Stomach (tissue), 8 donors: ENCODE measurements at regions not wholly inside any gene's neighbourhood (a gene's known extent, or its start where the extent isn't known, plus 50 kb on each side); places are given as distances from the start of the nearest gene placed in this dataset.

ENCODE experiments used
- DNase-seq, 2 donors: peaks; one replicate each; pipeline versions ENCODE4 v3.0.0 to v3.0.0-alpha.2; 2013 to 2019
- H3K27ac ChIP-seq, 5 donors: fragments of 200-600 bp in 4 of 5; sonication (generic) in 4 of 5; one replicate each; pipeline ENCODE4 v1.5.1; 2013 to 2019; ENCODE audit warnings: mild to moderate bottlenecking in 1 of 5, moderate library complexity in 1 of 5
- H3K27me3 ChIP-seq, 3 donors: fragments of 200-600 bp; sonication (generic); one replicate each; pipeline ENCODE4 v1.5.1; 2017 to 2019; ENCODE audit warnings: mixed run types in 1 of 3
- H3K36me3 ChIP-seq, 4 donors: fragments of 200-600 bp; sonication (generic); 1 replicate in 3 of 4; 2 replicates in 1 of 4; pipeline ENCODE4 v1.5.1; 2016 to 2019
- H3K4me1 ChIP-seq, 4 donors: fragments of 200-600 bp; sonication (generic); one replicate each; pipeline ENCODE4 v1.5.1; 2016 to 2019
- H3K4me3 ChIP-seq, 4 donors: fragments of 200-600 bp; sonication (generic) in 3 of 4; one replicate each; pipeline ENCODE4 v1.5.1; 2016 to 2019; ENCODE audit warnings: mild to moderate bottlenecking in 1 of 4
- H3K9me3 ChIP-seq, 4 donors: fragments of 200-600 bp; sonication (generic); one replicate each; pipeline ENCODE4 v1.5.1; 2016 to 2019
- EP300 ChIP-seq: sonication (generic); formaldehyde crosslinking; IDR thresholded peaks from one replicate; pipeline ENCODE4 v1.6.1; 2017; ENCODE audit warnings: antibody characterized with exemption
- POLR2A ChIP-seq, 4 donors: fragments of 450-650 bp; IDR thresholded peaks; one replicate each; pipeline ENCODE4 v1.6.1; 2016; ENCODE audit warnings: antibody characterized with exemption in 4 of 4, control low read depth in 2 of 4, mild to moderate bottlenecking in 1 of 4, moderate library complexity in 1 of 4
- POLR2AphosphoS5 ChIP-seq, 3 donors: sonication (generic); formaldehyde crosslinking; IDR thresholded peaks; one replicate each; pipeline ENCODE4 v1.6.1; 2016; ENCODE audit warnings: antibody characterized with exemption in 3 of 3
- WGBS, 5 donors: extraction: QIAGEN DNeasy Blood & Tissue Kit in 3 of 5; methylation state at CpG; one replicate each; pipeline versions ENCODE4 v1.1.5 to v1.1.7; 2013 to 2018; 5-methylcytosine and 5-hydroxymethylcytosine counted together
- intact Hi-C: fragments of 100-400 bp; cut with DNase I; formaldehyde crosslinking; loops from one replicate; pipeline ENCODE4 v1.15.1; 2023; ENCODE audit warnings: low total_unique reads
- TF ChIP-seq, protein P1 (sequence below), 7 experiments: fragments of 450-650 bp in 4 of 7; fragments of 200-600 bp in 3 of 7; sonication (generic) in 3 of 7; IDR thresholded peaks; one replicate each; pipeline ENCODE4 v1.5.1; 2016 to 2019; ENCODE audit warnings: antibody characterized with exemption in 7 of 7, control low read depth in 2 of 7, mild to moderate bottlenecking in 1 of 7
- donor health status: healthy with polysubstance abuse.
- donor health status: Bipolar disorder and iron deficiency.
- donor health status: healthy.

DNA sequence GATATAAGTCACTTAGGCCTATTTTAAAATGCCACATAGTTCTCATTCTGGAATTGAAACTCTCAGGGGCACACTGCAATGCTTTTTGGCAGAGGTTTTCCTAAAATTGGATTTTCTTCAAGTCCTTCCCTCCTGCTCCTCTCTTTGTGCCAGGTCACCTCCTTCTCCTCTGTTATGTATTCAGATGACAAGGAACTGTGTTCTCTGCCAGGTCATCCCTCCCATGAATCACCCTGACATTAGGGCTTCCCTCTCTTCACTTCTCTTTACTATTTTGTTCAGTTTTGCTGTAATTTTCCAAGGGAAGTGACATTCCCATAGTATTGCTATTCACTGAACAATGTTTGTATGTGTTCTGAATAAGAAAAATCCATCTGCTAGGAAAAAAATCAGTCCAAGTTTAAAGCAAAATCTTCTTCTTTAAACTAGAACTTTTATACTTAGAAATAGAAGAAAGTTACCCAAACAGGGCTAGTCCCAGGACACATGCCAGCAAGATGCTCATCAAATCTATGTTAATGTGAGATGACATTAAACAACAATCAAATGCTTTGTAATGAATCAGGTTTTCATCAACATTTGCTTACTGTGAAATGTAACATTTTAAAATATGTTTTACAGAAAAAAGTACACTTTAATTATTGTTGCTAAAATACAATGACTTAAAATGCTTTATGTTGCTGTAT is 461.1 kb downstream of the MMUT start:
- no peak overlapping the region for H3K27ac ChIP-seq
- no peak overlapping the region for H3K4me3 ChIP-seq
- no peaks in the 10 kb centered on the region for H3K9me3 ChIP-seq
- TF ChIP-seq, protein P1, sequence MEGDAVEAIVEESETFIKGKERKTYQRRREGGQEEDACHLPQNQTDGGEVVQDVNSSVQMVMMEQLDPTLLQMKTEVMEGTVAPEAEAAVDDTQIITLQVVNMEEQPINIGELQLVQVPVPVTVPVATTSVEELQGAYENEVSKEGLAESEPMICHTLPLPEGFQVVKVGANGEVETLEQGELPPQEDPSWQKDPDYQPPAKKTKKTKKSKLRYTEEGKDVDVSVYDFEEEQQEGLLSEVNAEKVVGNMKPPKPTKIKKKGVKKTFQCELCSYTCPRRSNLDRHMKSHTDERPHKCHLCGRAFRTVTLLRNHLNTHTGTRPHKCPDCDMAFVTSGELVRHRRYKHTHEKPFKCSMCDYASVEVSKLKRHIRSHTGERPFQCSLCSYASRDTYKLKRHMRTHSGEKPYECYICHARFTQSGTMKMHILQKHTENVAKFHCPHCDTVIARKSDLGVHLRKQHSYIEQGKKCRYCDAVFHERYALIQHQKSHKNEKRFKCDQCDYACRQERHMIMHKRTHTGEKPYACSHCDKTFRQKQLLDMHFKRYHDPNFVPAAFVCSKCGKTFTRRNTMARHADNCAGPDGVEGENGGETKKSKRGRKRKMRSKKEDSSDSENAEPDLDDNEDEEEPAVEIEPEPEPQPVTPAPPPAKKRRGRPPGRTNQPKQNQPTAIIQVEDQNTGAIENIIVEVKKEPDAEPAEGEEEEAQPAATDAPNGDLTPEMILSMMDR (IDR thresholded peaks at IDR 0.05), result no peak
- TF ChIP-seq POLR2AphosphoS5 (IDR thresholded peaks at IDR 0.05) (no peak), POLR2A (IDR thresholded peaks at IDR 0.05) (no peak), EP300 (no peak)
- peaks cover 0 to 5% (median 0%) of the 10 kb centered on the region in 4 donors for H3K4me1 ChIP-seq
- no peaks in the 10 kb centered on the region for H3K36me3 ChIP-seq
- intact Hi-C loops, result no loop called here
- H3K27me3 ChIP-seq, result no peaks in the 10 kb centered on the region
- DNase-seq, result peak in 1 of 2 donors; percentile 15

DNA sequence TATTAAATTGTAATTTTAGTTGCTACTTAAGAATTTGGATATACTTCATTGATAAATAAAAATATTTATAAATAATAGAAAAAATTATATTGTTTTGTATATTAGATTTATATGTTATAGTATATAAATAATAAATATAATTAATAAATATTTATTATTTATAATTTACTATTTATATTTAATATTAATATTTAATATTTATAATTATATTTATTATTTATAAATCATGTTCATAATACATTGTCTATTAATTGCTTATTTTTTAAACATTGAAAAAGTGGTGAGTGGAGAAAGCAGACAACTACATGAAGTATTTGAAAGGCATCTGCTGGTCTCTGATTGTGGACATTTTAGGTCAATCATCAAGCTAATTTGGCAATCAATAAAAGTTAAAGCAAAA is 464.5 kb downstream of the MMUT start:
- no peaks in the 10 kb centered on the region for H3K9me3 ChIP-seq
- no peaks in the 10 kb centered on the region for H3K27me3 ChIP-seq
- H3K4me3 ChIP-seq, result no peak overlapping the region
- no peak for TF ChIP-seq EP300
- no peak for TF ChIP-seq POLR2AphosphoS5 (IDR thresholded peaks at IDR 0.05)
- TF ChIP-seq, protein P1 (IDR thresholded peaks at IDR 0.05), result no peak
- TF ChIP-seq POLR2A (IDR thresholded peaks at IDR 0.05), result no peak
- no peak for DNase-seq
- no peaks in the 10 kb centered on the region for H3K36me3 ChIP-seq
- no peak overlapping the region for H3K27ac ChIP-seq
- peaks cover 0 to 5% (median 0%) of the 10 kb centered on the region in 4 donors for H3K4me1 ChIP-seq
- intact Hi-C loops, result no loop called here

DNA sequence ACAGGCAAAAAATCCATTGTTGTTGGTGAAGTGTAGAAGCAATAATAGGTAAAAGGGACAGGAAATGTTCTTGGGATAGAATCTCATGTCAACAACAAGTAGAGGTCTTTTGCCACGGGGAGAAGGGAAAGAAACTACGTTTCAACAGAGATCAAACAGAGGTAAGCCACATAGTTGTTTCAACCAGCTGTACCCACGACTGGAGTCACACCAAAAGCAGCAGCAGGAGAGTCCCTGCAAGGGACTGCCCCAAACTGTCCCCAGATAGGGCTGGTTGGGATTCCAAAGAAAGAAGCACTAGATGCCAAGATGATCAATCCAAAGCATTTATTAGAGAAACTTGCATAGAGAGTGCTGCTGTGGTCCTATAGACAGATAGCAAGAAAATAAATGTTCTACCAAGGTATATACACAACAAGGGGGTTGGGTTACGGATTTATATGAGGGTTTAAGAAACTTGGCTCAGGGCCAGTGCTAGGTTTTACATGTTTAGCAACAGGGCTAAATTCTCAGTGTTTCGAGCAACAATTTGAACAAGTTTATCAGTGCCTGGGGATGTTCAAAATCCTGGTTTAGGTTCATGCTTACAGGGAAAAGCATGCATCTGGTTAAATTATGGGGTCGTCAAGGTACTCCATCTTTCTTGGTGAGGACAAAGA is 466.5 kb downstream of the MMUT start:
- DNase-seq, result no peak
- Histone ChIP-seq H3K36me3 (no peaks in the 10 kb centered on the region), H3K4me3 (no peak overlapping the region), H3K4me1 (peaks cover 0 to under 1% (median 0%) of the 10 kb centered on the region in 4 donors), H3K27me3 (no peaks in the 10 kb centered on the region), H3K27ac (no peak overlapping the region), H3K9me3 (no peaks in the 10 kb centered on the region)
- TF ChIP-seq POLR2AphosphoS5 (IDR thresholded peaks at IDR 0.05) (no peak), EP300 (no peak), POLR2A (IDR thresholded peaks at IDR 0.05) (no peak)
- TF ChIP-seq, protein P1 (IDR thresholded peaks at IDR 0.05), result no peak
- WGBS, 5 donors, result 46 to 65% (median 51%) methylated on average over 6 of the region's 6 CpGs
- intact Hi-C loops, result no loop called here

DNA sequence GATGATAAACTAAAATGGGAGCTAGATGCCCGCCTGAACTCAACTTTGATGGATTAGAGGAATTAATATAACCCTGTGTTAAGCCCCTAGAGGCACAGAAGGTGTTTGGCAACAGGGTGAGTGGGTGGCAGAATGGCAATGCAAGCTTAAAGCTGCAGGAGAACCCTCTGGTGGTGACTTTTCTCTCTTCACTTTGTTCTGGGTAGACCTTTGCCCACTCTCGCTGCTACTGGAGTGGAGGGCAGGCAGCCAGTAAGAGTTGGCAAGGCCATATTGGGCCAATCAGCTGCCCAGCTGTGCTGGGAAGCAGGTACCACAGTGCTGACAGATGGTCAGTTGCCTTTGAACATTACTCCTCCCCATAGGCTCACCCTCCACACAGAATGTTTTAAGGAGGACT is 468.2 kb downstream of the MMUT start:
- H3K27me3 ChIP-seq, result no peaks in the 10 kb centered on the region
- 43 to 71% (median 46%) methylated on average over 2 of the region's 2 CpGs for WGBS, 5 donors
- intact Hi-C loops, result no loop called here
- H3K27ac ChIP-seq, result no peak overlapping the region
- no peak for DNase-seq
- no peaks in the 10 kb centered on the region for H3K36me3 ChIP-seq
- no peak for TF ChIP-seq POLR2A (IDR thresholded peaks at IDR 0.05)
- TF ChIP-seq, protein P1 (IDR thresholded peaks at IDR 0.05), result no peak
- no peak for TF ChIP-seq EP300
- no peak for TF ChIP-seq POLR2AphosphoS5 (IDR thresholded peaks at IDR 0.05)
- peaks cover 0 to 11% (median 5%) of the 10 kb centered on the region in 4 donors for H3K9me3 ChIP-seq
- H3K4me1 ChIP-seq, result no peaks in the 10 kb centered on the region
- H3K4me3 ChIP-seq, result no peak overlapping the region
